ENCODE measurements at regions not wholly inside any gene's neighbourhood (a gene's known extent, or its start where the extent isn't known, plus 50 kb on each side); places are given as distances from the start of the nearest gene placed in this dataset.

DNA sequence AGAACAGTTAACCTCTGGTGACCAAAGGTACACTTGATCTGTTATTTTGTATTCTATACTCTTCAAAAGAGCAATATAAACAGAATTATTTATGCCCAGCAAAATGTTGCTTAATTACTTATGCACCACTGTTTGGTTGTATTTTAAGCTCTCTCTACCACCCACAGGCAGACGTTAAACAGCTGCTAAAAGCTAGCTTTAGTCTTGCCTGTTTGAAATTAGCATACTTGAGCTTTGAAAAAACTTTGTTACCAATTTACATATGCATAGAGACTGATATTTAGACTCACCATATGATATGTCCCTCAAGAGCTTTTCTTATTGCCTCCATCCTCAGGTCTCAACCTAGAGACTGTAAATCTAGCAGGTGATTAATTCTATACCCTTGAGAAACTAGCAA lies 426.9 kb downstream of the NR4A2 start:
- Histone ChIP-seq H2BK15ac (ENCODE audit: low read depth, low read length) (no peak overlapping the region), H2BK12ac (ENCODE audit: insufficient read length, low read depth, low read length) (no peak overlapping the region), H3K56ac (ENCODE audit: insufficient read length, low read depth, low read length) (no peak overlapping the region), H4K91ac (ENCODE audit: insufficient read length, low read depth, low read length) (no peak overlapping the region), H2BK120ac (ENCODE audit: low read depth, low read length, poor library complexity, severe bottlenecking) (no peak overlapping the region), H2BK20ac (ENCODE audit: low read depth, low read length, poor library complexity, severe bottlenecking) (no peak overlapping the region), H4K8ac (replicated peaks; ENCODE audit: insufficient read length, low read depth, low read length) (no peak overlapping the region), H3K4me1 (ENCODE audit: insufficient read depth, low read length) (no peaks in the 10 kb centered on the region), H3K4me2 (ENCODE audit: insufficient read depth, insufficient read length, low read length) (no peak overlapping the region), H3K14ac (ENCODE audit: insufficient read depth, low read length) (no peak overlapping the region), H3K9me3 (ENCODE audit: control insufficient read depth, low read depth, low read length) (no peaks in the 10 kb centered on the region), H2AFZ (ENCODE audit: low read length) (no peak overlapping the region), H3K23ac (ENCODE audit: insufficient read length, low read depth, low read length) (no peak overlapping the region), H3K4ac (ENCODE audit: low read depth, low read length) (no peak overlapping the region), H3K79me2 (ENCODE audit: insufficient read depth, low read length) (no peaks in the 10 kb centered on the region), H3K27me3 (ENCODE audit: insufficient read depth, low read length) (no peaks in the 10 kb centered on the region; the same call in 1 of the 2 replicates), H3K18ac (ENCODE audit: insufficient read length, low read depth, low read length) (no peak overlapping the region), H3K9ac (ENCODE audit: extremely low read depth, insufficient read length, low read length) (no peak overlapping the region), H3K79me1 (ENCODE audit: insufficient read depth, low read depth, low read length, poor library complexity, severe bottlenecking) (no peaks in the 10 kb centered on the region), H3K27ac (ENCODE audit: insufficient read length, low read depth, low read length) (no peak overlapping the region), H2AK5ac (ENCODE audit: insufficient read length, low read length) (no peak overlapping the region), H4K20me1 (ENCODE audit: control insufficient read depth, insufficient read depth, insufficient read length) (no peaks in the 10 kb centered on the region), H2BK5ac (ENCODE audit: insufficient read length, low read length) (no peak overlapping the region), H3T11ph (ENCODE audit: low read length) (no peak overlapping the region), H4K5ac (ENCODE audit: insufficient read length, low read depth, low read length) (no peak overlapping the region), H3K23me2 (ENCODE audit: insufficient read length, low read depth, low read length, poor library complexity, severe bottlenecking) (no peaks in the 10 kb centered on the region)
- no peaks in the 10 kb centered on the region for H3K36me3 Mint-ChIP-seq (ENCODE audit: insufficient read depth in 1 of 3, low read depth in 3 of 3)
- H3K27ac Mint-ChIP-seq, result no peak overlapping the region
- no peaks in the 10 kb centered on the region for H3K27me3 Mint-ChIP-seq (ENCODE audit: low read depth)
- no peak for DNase-seq
- H3K4me3 Mint-ChIP-seq, result no peak overlapping the region
- no peaks in the 10 kb centered on the region for H3K9me3 Mint-ChIP-seq
- no CpG with 5 or more reads among the region's 1 CpG for WGBS (ENCODE audit: extremely low coverage, insufficient read length, low lambda C conversion rate)
- H3K4me1 Mint-ChIP-seq, result peaks cover 45 to 46% of the 10 kb centered on the region in 2 experiments
- TF ChIP-seq, protein P1, sequence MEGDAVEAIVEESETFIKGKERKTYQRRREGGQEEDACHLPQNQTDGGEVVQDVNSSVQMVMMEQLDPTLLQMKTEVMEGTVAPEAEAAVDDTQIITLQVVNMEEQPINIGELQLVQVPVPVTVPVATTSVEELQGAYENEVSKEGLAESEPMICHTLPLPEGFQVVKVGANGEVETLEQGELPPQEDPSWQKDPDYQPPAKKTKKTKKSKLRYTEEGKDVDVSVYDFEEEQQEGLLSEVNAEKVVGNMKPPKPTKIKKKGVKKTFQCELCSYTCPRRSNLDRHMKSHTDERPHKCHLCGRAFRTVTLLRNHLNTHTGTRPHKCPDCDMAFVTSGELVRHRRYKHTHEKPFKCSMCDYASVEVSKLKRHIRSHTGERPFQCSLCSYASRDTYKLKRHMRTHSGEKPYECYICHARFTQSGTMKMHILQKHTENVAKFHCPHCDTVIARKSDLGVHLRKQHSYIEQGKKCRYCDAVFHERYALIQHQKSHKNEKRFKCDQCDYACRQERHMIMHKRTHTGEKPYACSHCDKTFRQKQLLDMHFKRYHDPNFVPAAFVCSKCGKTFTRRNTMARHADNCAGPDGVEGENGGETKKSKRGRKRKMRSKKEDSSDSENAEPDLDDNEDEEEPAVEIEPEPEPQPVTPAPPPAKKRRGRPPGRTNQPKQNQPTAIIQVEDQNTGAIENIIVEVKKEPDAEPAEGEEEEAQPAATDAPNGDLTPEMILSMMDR (conservative IDR thresholded peaks at IDR 0.05), result no peak

Data from H9 (cell line).